ENCODE measurements at regions not wholly inside any gene's neighbourhood (a gene's known extent, or its start where the extent isn't known, plus 50 kb on each side); places are given as distances from the start of the nearest gene placed in this dataset.

DNA sequence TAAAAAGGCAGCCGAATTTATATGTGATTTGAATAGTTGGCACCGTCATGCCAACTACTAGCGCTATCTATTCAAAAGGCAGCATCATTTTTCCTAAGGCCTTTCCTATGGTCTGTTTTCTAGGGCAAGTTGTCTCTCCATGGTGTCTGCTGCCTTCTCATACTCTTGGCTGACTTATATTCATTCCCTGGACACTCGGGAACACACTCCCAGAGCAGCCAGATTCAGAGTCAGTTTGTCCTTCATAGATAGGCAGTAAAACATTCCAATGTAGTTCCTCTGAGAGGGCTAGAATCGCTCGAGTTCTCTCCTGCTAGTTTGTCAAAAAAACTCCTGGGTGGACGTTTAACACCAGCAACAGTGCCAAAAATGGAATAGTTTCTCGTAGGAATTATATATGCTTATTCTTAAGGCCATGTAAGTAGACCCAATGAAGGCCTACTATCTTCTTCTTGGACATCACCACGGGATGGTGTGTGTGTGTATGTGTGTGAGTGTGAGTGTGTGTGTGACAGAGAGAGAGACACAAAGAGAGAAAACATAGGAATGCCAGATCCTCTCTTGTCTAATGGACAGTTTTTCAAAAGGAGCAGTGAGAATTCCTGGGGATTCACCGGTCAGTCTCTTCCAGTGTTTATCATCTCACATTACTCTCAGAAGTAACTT is 129.3 kb upstream of the CTAGE1 start:
- no peak for DNase-seq (ENCODE audit: low read depth)
- H3K4me3 ChIP-seq (ENCODE audit: low read depth, low read length), result no peak overlapping the region
- TF ChIP-seq, protein P1, sequence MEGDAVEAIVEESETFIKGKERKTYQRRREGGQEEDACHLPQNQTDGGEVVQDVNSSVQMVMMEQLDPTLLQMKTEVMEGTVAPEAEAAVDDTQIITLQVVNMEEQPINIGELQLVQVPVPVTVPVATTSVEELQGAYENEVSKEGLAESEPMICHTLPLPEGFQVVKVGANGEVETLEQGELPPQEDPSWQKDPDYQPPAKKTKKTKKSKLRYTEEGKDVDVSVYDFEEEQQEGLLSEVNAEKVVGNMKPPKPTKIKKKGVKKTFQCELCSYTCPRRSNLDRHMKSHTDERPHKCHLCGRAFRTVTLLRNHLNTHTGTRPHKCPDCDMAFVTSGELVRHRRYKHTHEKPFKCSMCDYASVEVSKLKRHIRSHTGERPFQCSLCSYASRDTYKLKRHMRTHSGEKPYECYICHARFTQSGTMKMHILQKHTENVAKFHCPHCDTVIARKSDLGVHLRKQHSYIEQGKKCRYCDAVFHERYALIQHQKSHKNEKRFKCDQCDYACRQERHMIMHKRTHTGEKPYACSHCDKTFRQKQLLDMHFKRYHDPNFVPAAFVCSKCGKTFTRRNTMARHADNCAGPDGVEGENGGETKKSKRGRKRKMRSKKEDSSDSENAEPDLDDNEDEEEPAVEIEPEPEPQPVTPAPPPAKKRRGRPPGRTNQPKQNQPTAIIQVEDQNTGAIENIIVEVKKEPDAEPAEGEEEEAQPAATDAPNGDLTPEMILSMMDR (IDR thresholded peaks at IDR 0.05; ENCODE audit: low read depth, low read length, missing control alignments), result no peak

- no peak for DNase-seq (ENCODE audit: low read depth)
- no peak overlapping the region for H3K4me3 ChIP-seq (ENCODE audit: low read depth, low read length)
- TF ChIP-seq, protein P1 (IDR thresholded peaks at IDR 0.05; ENCODE audit: low read depth, low read length, missing control alignments), result no peak
Measured at GRCh38 chr18:22547807-22548561, 130.3 kb upstream of the CTAGE1 start.

DNA sequence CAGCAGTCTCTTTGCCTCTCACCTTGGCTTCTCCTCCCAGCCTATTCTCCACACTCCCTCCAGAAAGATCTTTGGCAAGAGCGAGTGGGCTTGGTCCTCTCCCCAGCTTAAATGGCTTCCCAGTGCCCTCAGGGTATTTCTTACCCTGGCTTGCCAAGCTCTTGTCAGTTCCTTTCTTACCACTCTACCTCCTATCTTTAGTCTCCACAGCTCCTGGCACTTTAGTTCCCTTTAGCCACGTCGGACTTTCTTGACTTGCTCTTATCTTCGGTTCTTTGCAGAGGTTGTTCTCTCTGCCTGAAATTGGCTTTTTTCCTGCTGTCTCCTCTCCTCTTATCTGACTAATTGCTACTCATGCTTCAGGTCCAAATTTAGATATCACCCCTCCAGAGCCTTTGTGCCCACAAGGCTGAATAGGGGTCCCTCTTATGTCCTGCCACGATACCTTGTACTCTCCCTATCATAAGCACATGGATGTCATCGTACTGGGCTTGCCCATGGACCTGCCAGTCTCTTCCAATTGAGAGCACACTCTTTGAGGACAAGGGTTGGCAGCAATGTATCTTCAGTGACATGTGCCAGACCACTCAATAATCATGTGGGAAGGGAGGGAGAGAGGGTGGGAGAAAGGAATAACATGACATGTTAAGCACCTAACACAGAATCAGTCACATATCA is 131.7 kb upstream of the CTAGE1 start:
- no peak overlapping the region for H3K4me3 ChIP-seq (ENCODE audit: low read depth, low read length)
- DNase-seq (ENCODE audit: low read depth), result no peak
- TF ChIP-seq, protein P1 (IDR thresholded peaks at IDR 0.05; ENCODE audit: low read depth, low read length, missing control alignments), result no peak

DNA sequence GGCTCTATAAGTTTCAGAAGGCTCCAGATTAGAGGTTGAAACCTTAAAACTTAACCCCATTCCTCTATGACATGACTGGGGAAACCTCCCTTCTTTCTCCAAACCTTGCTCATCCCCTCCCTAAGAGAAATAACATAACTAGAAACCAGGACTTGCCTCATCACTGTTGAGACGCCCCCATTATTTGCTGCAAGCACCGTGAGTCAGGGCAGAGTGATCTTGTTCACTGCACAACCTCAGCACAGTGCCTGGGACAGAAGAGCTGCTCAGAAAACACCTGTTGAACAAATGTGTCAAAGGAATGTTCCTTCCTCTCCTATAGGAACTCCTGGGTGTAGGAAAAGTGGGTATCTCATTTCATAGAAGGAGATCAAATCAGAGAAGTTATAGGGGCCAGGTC is 132.7 kb upstream of the CTAGE1 start:
- TF ChIP-seq, protein P1 (IDR thresholded peaks at IDR 0.05; ENCODE audit: low read depth, low read length, missing control alignments), result no peak
- DNase-seq (ENCODE audit: low read depth), result no peak
- H3K4me3 ChIP-seq (ENCODE audit: low read depth, low read length), result no peak overlapping the region

GRCh38 chr18:22550861-22551260 is 133.1 kb upstream of the CTAGE1 start:
- DNase-seq (ENCODE audit: low read depth), result no peak
- no peak overlapping the region for H3K4me3 ChIP-seq (ENCODE audit: low read depth, low read length)
- TF ChIP-seq, protein P1 (IDR thresholded peaks at IDR 0.05; ENCODE audit: low read depth, low read length, missing control alignments), result no peak

DNA sequence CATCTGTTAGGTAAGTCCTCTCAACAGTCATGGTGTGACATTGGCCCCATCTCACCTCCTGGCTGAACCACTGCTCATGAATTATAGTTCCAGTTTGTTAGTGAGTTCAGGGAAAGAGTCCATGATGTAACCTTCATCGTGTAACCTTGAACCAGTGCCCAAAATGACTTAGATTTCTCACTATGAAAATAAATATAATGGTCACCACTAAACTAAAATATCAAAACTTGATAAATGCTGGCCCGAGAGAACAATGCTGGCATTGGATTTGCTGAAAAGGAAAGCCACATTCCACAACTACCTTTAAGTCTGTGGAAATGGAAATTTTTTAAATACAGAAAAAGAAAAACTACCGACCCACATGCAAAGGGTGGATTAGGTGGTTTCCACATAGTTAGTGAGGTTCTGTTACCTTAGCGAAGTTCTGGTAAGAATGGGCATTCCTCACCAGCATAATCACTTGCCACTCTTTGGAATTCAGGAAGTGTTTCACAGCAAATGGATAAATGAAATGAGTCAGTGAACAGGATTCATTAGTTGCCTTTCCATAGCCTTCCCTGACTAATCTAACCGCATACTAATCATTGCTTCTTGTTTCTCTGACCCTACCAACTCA is 133.9 kb upstream of the CTAGE1 start:
- no peak for DNase-seq (ENCODE audit: low read depth)
- TF ChIP-seq, protein P1 (IDR thresholded peaks at IDR 0.05; ENCODE audit: low read depth, low read length, missing control alignments), result no peak
- H3K4me3 ChIP-seq (ENCODE audit: low read depth, low read length), result no peak overlapping the region

Measured in GM12864 (cell line).